MG63 (cell line): ENCODE measurements at regions not wholly inside any gene's neighbourhood (a gene's known extent, or its start where the extent isn't known, plus 50 kb on each side); places are given as distances from the start of the nearest gene placed in this dataset.

Experiments
- DNase-seq: peaks from one replicate; pipeline ENCODE4 v3.0.0-alpha.2; 2020
- H3K27me3 ChIP-seq: fragments of 250-450 bp; sonication (Bioruptor Pico); 2 replicates; pipeline ENCODE4 v1.5.1; 2020; ENCODE audit warnings: mild to moderate bottlenecking, moderate library complexity
- H3K36me3 ChIP-seq: fragments of 250-450 bp; sonication (Bioruptor Pico); 2 replicates; pipeline ENCODE4 v1.5.1; 2020; ENCODE audit warnings: mild to moderate bottlenecking, moderate library complexity
- H3K4me3 ChIP-seq: fragments of 250-450 bp; sonication (Bioruptor Pico); 2 replicates; pipeline ENCODE4 v1.5.1; 2020; ENCODE audit warnings: mild to moderate bottlenecking, moderate library complexity
- H3K9me3 ChIP-seq: fragments of 250-450 bp; sonication (Bioruptor Pico); 2 replicates; pipeline ENCODE4 v1.5.1; 2020; ENCODE audit warnings: mild to moderate bottlenecking, moderate library complexity

DNA sequence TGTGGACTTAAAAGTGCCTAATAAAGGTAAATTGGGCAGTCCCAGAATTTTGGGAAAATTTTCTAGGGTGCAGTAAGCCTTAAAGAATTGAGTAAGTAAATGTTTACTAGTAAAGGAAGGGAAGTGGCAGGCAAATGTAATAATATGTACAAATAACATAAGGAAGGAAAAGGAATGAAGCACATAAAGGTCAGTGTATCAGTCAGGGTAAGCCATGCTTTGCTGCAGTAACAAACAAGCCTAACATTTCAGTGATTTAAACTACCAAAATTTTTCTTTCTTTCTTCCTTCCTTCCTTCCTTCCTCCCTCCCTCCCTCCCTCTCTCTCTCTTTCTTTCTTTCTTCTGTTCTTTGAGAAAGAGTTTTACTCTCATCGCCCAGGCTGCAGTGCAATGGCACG is 117.5 kb downstream of the HAO1 start:
- H3K27me3 ChIP-seq: no peaks in the 10 kb centered on the region
- DNase-seq: no peak
- no peaks in the 10 kb centered on the region; the same call in 1 of the 2 replicates for H3K9me3 ChIP-seq
- H3K36me3 ChIP-seq: no peaks in the 10 kb centered on the region
- H3K4me3 ChIP-seq: no peak overlapping the region

DNA sequence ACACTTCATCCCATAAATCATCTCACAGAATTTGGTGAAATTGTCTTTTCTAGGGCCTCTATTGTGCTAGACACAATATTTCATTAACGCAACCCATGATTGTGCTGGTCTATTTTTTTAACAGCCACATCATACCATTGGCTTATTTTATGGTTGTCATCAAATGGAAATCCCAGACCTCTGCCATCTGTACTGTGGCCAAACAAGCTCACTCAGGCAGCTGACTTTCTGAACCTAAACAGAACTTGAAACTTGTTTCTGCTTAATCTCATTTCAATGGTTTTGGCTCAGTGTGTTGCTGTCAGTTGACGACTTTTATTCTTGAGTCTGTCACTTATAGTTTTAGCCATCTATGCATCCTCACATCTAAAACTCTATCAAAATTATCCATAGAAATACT is 111.8 kb downstream of the HAO1 start:
- DNase-seq: no peak
- H3K4me3 ChIP-seq: no peak overlapping the region
- H3K9me3 ChIP-seq: no peaks in the 10 kb centered on the region

DNA sequence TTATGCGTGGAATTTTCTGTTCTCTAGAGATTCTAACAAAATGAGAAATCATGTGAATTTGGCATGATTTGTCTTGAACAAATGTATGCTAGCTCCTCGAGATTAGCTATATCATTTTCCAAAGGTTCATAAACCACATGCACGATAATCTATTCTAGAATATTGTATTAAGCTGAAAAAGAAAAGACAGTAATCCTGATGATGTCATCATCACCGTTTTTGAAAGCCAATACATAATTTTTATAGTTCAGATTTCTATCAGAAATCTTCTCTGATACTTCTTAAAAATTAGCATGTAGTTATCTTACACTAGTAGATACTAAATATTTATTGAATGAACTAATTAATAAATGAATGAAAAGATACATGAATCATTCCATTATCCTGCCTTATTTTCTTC is 111.2 kb downstream of the HAO1 start:
- DNase-seq: no peak
- H3K9me3 ChIP-seq: no peaks in the 10 kb centered on the region
- H3K36me3 ChIP-seq: no peaks in the 10 kb centered on the region
- H3K27me3 ChIP-seq: no peaks in the 10 kb centered on the region
- H3K4me3 ChIP-seq: no peak overlapping the region

More for the DNA sequence above, 111.8 kb downstream of the HAO1 start:
- H3K36me3 ChIP-seq: no peaks in the 10 kb centered on the region
- no peaks in the 10 kb centered on the region for H3K27me3 ChIP-seq

DNA sequence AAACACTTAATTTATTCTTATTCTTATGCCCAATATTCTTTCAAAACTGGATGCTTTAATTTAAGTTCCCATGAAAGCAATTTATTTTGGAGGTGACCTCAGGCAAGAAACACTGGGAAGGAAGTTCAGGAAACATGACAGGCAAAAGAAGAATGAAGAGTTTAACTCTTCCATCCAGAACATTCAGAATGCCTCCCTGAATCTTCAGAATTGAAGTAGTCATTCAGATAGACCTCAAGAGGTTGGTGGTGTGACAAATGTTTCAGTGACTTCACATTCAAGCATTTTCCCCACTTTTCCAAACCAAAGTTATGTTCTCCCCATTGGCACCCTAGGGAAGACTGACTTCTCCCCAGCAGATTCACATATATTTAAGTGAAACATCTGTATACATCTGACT is 110.5 kb downstream of the HAO1 start:
- no peak for DNase-seq
- H3K4me3 ChIP-seq: no peak overlapping the region
- no peaks in the 10 kb centered on the region for H3K27me3 ChIP-seq
- H3K9me3 ChIP-seq: no peaks in the 10 kb centered on the region
- no peaks in the 10 kb centered on the region for H3K36me3 ChIP-seq
